Activated CD4-positive, alpha-beta T cell treated with anti-CD3 and anti-CD28 coated beads for 24 hours (primary cell): ENCODE measurements at regions not wholly inside any gene's neighbourhood (a gene's known extent, or its start where the extent isn't known, plus 50 kb on each side); places are given as distances from the start of the nearest gene placed in this dataset.

Source experiments
- DNase-seq, 2 donors: peaks; one replicate each; pipeline ENCODE4 v3.0.0-alpha.2; 2020; ENCODE audit warnings: low read depth in 2 of 2

- DNase-seq, result no peak
These were observed 357.2 kb downstream of the TMEM38B start for GRCh38 chr9:106051545-106051944.

- DNase-seq, result no peak
These were observed 357.8 kb downstream of the TMEM38B start for GRCh38 chr9:106052166-106052565.

- no peak for DNase-seq
These were observed 358.4 kb downstream of the TMEM38B start for GRCh38 chr9:106052735-106053134.

- no peak for DNase-seq
These were observed 362.0 kb downstream of the TMEM38B start for GRCh38 chr9:106056328-106056727.

GRCh38 chr9:106058460-106058859 lies 364.1 kb downstream of the TMEM38B start:
- no peak for DNase-seq

GRCh38 chr9:106059886-106060285 lies 365.5 kb downstream of the TMEM38B start:
- DNase-seq, result no peak

GRCh38 chr9:106060885-106061284 lies 366.5 kb downstream of the TMEM38B start:
- DNase-seq, result no peak

- DNase-seq, result no peak
These were observed 367.9 kb downstream of the TMEM38B start for GRCh38 chr9:106062250-106062649.

- DNase-seq, result no peak
These were observed 370.8 kb downstream of the TMEM38B start for GRCh38 chr9:106065136-106065535.

GRCh38 chr9:106065579-106066214 lies 371.4 kb downstream of the TMEM38B start:
- no peak for DNase-seq

GRCh38 chr9:106066940-106067524 lies 372.7 kb downstream of the TMEM38B start:
- DNase-seq, result no peak

GRCh38 chr9:106069241-106069640 lies 374.9 kb downstream of the TMEM38B start:
- DNase-seq, result no peak

GRCh38 chr9:106072421-106072820 lies 378.1 kb downstream of the TMEM38B start:
- DNase-seq, result no peak

GRCh38 chr9:106074006-106074405 lies 379.7 kb downstream of the TMEM38B start:
- DNase-seq, result no peak

GRCh38 chr9:106075236-106075959 lies 381.1 kb downstream of the TMEM38B start:
- DNase-seq, result no peak

GRCh38 chr9:106075960-106076327 lies 381.6 kb downstream of the TMEM38B start:
- DNase-seq, result no peak

GRCh38 chr9:106076711-106077110 lies 382.4 kb downstream of the TMEM38B start:
- DNase-seq, result no peak

GRCh38 chr9:106077731-106078130 lies 383.4 kb downstream of the TMEM38B start:
- no peak for DNase-seq

GRCh38 chr9:106082621-106083020 lies 388.3 kb downstream of the TMEM38B start:
- no peak for DNase-seq

GRCh38 chr9:106084702-106085101 lies 390.4 kb downstream of the TMEM38B start:
- no peak for DNase-seq

GRCh38 chr9:106085479-106085878 lies 391.1 kb downstream of the TMEM38B start:
- no peak for DNase-seq

GRCh38 chr9:106092083-106092482 lies 397.7 kb downstream of the TMEM38B start:
- no peak for DNase-seq

- DNase-seq, result no peak
These were observed 408.5 kb downstream of the TMEM38B start for GRCh38 chr9:106102821-106103220.
